A673 (cell line): ENCODE measurements at regions not wholly inside any gene's neighbourhood (a gene's known extent, or its start where the extent isn't known, plus 50 kb on each side); places are given as distances from the start of the nearest gene placed in this dataset.

Experiments
- BruUV-seq: library from RNA; stranded (reverse); fragments of 400-500 nt; replicated peaks from 2 replicates; lab custom pipeline; 2021; lab: Mats Ljungman, UMichigan
- CTCF ChIA-PET: fragments of 300-600 bp; sonication (Branson Sonifier 250); formaldehyde crosslinking; loops from one replicate; lab custom pipeline; 2022; ENCODE audit warnings: antibody characterized with exemption; lab: Charles Lee
- POLR2A ChIA-PET: fragments of 300-600 bp; sonication (Branson Sonifier 250); formaldehyde crosslinking; loops from one replicate; lab custom pipeline; 2022; ENCODE audit warnings: antibody characterized with exemption; ENCODE audit not compliant: low non-redundant PET; lab: Charles Lee
- DNase-seq: peaks from one replicate; pipeline ENCODE4 v3.0.0-alpha.2; 2015; ENCODE audit warnings: low spot score
- H3K27ac ChIP-seq: fragments of 200-600 bp; sonication (generic); 2 replicates; pipeline ENCODE4 v1.5.1; 2016; ENCODE audit warnings: mixed run types, low read depth, mild to moderate bottlenecking, mixed read lengths, antibody characterized with exemption, low read length; ENCODE audit not compliant: poor library complexity, severe bottlenecking
- H3K27me3 ChIP-seq: fragments of 200-600 bp; sonication (generic); replicated peaks from 2 replicates; pipeline ENCODE4 v1.6.1; 2017; ENCODE audit warnings: mixed run types, low read depth, mild to moderate bottlenecking, mixed read lengths, antibody characterized with exemption, low read length; ENCODE audit not compliant: insufficient read depth, poor library complexity
- H3K36me3 ChIP-seq: fragments of 200-600 bp; sonication (generic); 2 replicates; pipeline ENCODE4 v1.6.1; 2016; ENCODE audit warnings: mixed run types, mild to moderate bottlenecking, mixed read lengths, antibody characterized with exemption, low read length; ENCODE audit not compliant: insufficient read depth, poor library complexity, severe bottlenecking
- H3K4me1 ChIP-seq: fragments of 200-600 bp; sonication (generic); 2 replicates; pipeline ENCODE4 v1.6.1; 2017; ENCODE audit warnings: mixed run types, mild to moderate bottlenecking, mixed read lengths, antibody characterized with exemption, low read length; ENCODE audit not compliant: insufficient read depth, poor library complexity, severe bottlenecking
- H3K4me3 ChIP-seq: fragments of 200-600 bp; sonication (generic); 2 replicates; pipeline ENCODE4 v1.5.1; 2016; ENCODE audit warnings: low read depth, mixed run types, mild to moderate bottlenecking, mixed read lengths, low read length; ENCODE audit not compliant: poor library complexity, severe bottlenecking
- H3K9me3 ChIP-seq: fragments of 200-600 bp; sonication (generic); 2 replicates; pipeline ENCODE4 v1.6.1; 2016; ENCODE audit warnings: mixed run types, low read depth, mild to moderate bottlenecking, mixed read lengths, antibody characterized with exemption, low read length; ENCODE audit not compliant: poor library complexity, severe bottlenecking
- EZH2 ChIP-seq: fragments of 200-600 bp; sonication (generic); IDR thresholded peaks from 2 replicates; pipeline ENCODE4 v1.6.1; 2017; ENCODE audit warnings: borderline replicate concordance, low read depth, mild to moderate bottlenecking, mixed read lengths, antibody characterized with exemption, low read length; ENCODE audit not compliant: poor library complexity, severe bottlenecking
- intact Hi-C: fragments of 100-400 bp; cut with micrococcal nuclease; formaldehyde crosslinking; loops from one replicate; pipeline ENCODE4 v1.10.0; 2022; ENCODE audit not compliant: unreplicated experiment
- TF ChIP-seq, protein P1 (sequence below): fragments of 300-800, 200-600 bp; sonication (generic); conservative IDR thresholded peaks from 2 replicates; pipeline ENCODE4 v1.5.1; 2017; ENCODE audit warnings: low read depth, mild to moderate bottlenecking, antibody characterized with exemption, low read length, moderate library complexity, mixed read lengths

DNA sequence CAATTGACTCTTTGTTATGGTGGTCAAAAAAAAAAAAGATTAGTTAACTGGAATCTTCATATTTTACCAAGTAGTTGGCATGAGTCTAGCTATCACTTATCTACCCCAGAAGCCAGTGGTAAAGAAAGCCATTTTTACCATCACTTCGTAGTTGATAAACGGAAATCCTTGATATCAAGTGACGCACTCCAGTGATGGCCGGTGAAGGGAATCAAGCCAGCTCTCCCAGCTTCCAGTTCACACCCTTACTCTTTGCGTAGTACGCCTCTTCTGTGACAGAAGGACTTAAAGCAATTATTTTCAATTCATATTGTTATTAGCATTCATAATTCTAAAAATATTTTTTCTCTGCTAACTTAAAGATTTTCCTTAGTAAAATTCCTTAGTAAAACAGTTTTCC is 447.9 kb downstream of the GPATCH2 start:
- H3K9me3 ChIP-seq, result no peaks in the 10 kb centered on the region
- no peaks in the 10 kb centered on the region for H3K36me3 ChIP-seq
- no peak overlapping the region for H3K4me3 ChIP-seq
- POLR2A ChIA-PET, result no interaction called here
- TF ChIP-seq EZH2, result no peak
- TF ChIP-seq, protein P1, sequence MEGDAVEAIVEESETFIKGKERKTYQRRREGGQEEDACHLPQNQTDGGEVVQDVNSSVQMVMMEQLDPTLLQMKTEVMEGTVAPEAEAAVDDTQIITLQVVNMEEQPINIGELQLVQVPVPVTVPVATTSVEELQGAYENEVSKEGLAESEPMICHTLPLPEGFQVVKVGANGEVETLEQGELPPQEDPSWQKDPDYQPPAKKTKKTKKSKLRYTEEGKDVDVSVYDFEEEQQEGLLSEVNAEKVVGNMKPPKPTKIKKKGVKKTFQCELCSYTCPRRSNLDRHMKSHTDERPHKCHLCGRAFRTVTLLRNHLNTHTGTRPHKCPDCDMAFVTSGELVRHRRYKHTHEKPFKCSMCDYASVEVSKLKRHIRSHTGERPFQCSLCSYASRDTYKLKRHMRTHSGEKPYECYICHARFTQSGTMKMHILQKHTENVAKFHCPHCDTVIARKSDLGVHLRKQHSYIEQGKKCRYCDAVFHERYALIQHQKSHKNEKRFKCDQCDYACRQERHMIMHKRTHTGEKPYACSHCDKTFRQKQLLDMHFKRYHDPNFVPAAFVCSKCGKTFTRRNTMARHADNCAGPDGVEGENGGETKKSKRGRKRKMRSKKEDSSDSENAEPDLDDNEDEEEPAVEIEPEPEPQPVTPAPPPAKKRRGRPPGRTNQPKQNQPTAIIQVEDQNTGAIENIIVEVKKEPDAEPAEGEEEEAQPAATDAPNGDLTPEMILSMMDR, result no peak
- no peaks in the 10 kb centered on the region for H3K4me1 ChIP-seq
- no TSS peak for BruUV-seq
- DNase-seq, result no peak
- CTCF ChIA-PET, result no interaction called here
- peaks cover 6% of the 10 kb centered on the region for H3K27me3 ChIP-seq
- no peak overlapping the region for H3K27ac ChIP-seq
- intact Hi-C loops, result no loop called here

DNA sequence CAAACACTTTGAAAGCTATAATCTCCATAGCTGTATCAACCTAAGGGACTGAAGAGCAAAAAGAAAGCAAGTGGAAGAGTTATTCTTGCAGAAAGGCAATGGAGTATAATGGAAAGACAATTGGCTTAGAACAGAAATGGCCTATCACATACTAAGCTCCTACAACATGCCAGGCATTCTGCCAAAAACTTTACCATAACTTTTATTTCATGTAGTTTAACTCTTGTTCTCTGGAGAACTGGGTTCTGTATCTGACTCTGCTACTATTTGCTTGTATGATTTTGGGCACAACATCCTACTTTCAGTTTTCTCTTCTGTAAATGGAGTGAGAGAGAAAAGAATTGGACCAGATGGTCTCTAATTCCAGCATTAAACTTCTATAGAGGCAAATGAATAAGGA is 449.1 kb downstream of the GPATCH2 start:
- TF ChIP-seq EZH2, result no peak
- TF ChIP-seq, protein P1, result no peak
- Histone ChIP-seq H3K4me3 (no peak overlapping the region), H3K36me3 (no peaks in the 10 kb centered on the region), H3K4me1 (no peaks in the 10 kb centered on the region), H3K9me3 (no peaks in the 10 kb centered on the region), H3K27me3 (peaks cover 6% of the 10 kb centered on the region), H3K27ac (no peak overlapping the region)
- no TSS peak for BruUV-seq
- ChIA-PET POLR2A (no interaction called here), CTCF (no interaction called here)
- intact Hi-C loops, result no loop called here
- no peak for DNase-seq

DNA sequence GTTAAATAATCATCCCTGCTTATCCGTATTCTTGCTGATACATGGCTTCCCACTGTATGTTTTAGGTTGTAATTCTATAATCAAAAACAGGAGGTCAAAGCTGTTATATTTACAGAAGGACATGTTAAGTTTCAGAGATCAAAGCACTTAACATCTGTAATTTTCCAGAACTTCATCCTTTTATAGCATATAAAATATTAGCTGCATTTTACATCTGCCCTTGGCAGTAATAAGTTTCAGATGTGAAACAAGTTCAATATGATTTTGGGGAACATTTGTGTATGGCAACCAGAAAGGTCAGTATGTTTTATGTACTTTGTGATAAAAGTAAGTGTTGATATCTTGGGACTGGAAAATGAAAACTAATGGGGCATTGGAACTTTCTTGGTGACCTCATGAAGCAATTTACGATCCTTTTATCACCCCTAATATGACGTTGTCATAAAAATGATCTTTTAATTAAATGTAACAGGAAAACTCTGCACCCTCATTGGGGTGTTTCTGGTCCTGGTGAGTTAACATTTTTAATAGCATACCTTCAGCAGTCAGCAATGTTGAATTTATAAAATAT is 449.6 kb downstream of the GPATCH2 start:
- Histone ChIP-seq H3K4me3 (no peak overlapping the region), H3K4me1 (no peaks in the 10 kb centered on the region), H3K27ac (no peak overlapping the region), H3K27me3 (peaks cover 6% of the 10 kb centered on the region), H3K36me3 (no peaks in the 10 kb centered on the region), H3K9me3 (no peaks in the 10 kb centered on the region)
- ChIA-PET POLR2A (no interaction called here), CTCF (no interaction called here)
- no peak for DNase-seq
- TF ChIP-seq, protein P1, result no peak
- no peak for TF ChIP-seq EZH2
- intact Hi-C loops, result no loop called here
- no TSS peak for BruUV-seq
